HG03196 (cell line): ENCODE measurements at regions not wholly inside any gene's neighbourhood (a gene's known extent, or its start where the extent isn't known, plus 50 kb on each side); places are given as distances from the start of the nearest gene placed in this dataset.

Source experiments
- ATAC-seq: cut with Tn5 transposase; IDR thresholded peaks from one replicate; pipeline ENCODE4 v1.9.1; 2021; ENCODE audit not compliant: unreplicated experiment

- no peak for ATAC-seq
Measured at GRCh38 chr18:2087877-2088673, 483.2 kb downstream of the METTL4 start.

DNA sequence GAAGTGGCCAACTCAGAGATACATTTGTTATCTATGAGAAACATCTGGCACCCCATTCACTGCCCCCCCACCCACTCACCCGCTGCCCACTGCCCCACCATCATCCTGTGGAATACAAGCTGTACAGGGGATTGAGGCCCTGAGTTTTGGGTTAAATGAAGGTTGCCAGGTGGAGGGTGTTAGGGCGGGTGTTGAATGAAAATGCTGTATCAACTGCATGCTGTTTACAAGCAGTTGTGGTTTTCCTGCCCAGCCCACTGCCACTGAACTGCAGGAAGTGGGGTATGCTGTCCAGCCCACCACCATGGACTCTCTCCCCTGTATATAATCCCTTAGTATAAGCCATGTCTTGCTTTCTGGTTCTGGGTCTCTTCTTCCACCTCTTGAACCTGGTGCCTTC is 481.9 kb downstream of the METTL4 start:
- no peak for ATAC-seq

DNA sequence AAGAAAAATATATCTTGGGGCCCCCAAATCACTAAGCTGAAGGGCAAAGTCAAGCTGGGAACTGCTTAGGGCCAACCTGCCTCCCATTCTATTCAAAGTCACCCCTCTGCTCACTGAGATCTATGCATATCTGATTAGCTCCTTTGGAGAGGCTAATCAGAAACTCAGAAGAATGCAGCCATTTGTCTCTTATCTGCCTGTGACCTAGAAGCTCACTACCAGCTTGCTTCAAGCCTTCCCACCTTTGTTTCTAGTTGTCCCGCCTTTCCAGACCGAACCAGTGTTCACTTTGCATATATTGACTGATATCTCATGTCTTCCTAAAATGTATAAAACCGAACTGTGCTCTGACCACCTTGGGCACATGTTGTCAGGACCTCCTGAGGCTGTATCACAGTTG is 479.4 kb downstream of the METTL4 start:
- ATAC-seq: no peak

DNA sequence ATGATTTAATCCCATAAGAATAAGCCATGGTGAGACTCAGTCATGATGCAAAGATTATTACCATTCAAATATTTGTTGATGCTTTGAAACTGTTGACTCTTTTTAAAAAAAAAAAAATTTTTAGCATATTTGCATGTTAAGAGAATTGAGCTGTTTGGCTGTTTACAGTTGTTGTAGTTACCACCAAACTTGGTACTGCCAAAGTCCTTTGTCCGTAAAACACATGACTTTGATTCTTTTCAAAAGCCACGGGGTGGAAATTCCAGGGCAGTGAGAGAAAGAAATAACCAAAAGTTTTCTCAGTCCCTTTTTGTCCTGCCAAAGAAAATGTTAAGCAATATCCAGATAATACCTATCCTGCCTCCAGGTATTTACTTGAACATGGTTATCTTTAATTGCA is 474.8 kb downstream of the METTL4 start:
- no peak for ATAC-seq

DNA sequence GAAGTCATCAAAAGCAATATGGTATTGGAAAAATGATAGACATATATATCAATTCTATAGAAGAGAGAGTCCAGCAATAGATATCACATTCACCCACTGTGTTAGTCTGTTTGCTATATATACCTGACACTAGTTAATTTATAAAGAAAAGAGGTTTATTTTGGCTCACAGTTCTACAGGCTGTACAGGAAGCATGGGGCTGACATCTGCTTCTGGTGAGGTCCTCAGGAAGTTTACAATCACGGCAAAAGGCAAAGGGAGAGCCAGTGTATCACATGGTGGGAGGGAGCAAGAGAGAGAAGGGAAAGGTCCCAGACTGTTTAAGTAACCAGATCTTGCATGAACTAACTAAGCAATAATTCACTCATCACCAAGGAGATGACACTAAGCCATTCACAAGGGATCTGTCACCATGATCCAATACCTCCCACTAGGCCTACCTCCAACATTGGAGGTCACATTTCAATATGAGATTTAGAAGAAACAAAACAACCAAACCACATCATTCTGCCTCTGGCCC is 470.6 kb downstream of the METTL4 start:
- ATAC-seq: no peak

GRCh38 chr18:2102022-2102421 is 469.3 kb downstream of the METTL4 start:
- ATAC-seq: no peak

DNA sequence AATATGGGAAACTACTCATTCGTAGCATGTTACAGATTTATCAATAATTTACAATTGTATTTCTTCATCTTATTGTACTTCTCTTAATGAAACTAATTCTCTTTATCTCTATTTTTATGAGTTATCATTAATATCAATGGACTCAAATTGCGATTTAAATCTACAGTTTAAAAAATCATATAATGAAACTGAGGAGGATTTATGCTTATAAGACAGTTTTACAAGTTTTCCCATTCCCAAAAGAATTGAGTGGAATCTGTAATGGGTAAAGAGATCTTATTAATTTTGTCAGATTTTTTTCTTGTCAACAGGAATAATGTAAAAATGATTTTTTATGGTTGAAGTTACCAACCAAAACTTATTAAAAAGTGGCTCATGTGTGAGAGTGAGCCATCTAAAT is 468.0 kb downstream of the METTL4 start:
- ATAC-seq: no peak

DNA sequence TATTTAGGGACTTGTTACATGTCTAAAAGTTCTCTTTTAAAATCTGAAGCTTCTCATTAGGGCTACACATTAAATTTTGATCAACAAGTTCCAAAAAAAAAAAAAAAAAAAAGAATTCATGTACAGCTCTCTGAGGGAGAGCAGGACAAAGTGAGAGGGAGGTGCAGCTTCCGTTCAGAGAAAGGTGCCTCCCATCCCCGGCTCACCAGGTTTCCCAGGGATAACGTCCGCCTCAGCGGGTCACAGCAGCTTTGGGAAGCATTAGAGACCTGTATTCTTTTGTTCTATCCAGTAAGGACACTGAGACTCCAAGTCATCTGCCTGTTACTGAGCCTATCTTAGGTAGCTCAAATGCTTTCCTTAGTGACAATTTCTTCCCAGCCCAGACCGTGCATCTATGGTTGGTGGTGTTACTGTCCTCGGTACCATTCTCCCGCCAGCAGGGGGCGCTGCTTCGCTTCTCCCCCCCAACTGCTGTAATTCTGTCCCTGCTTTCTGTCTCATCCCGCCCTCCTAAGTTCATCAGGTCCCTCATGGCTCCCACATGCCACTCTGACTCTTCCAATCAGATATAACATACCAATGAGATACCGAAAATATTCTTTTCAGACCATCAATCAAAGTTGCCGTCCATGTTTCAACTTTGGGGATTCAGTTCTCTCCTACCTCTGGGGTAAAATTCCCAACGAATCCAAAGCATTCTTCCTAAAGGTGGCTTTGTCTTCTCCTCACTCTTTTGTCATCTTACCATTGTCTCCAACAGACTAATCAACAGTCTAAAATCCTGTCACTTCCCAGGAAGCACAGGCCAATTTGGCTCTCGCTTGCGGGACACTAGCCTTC is 466.5 kb downstream of the METTL4 start:
- peak; percentile 69 for ATAC-seq

GRCh38 chr18:2108591-2108990 is 462.7 kb downstream of the METTL4 start:
- ATAC-seq: no peak

DNA sequence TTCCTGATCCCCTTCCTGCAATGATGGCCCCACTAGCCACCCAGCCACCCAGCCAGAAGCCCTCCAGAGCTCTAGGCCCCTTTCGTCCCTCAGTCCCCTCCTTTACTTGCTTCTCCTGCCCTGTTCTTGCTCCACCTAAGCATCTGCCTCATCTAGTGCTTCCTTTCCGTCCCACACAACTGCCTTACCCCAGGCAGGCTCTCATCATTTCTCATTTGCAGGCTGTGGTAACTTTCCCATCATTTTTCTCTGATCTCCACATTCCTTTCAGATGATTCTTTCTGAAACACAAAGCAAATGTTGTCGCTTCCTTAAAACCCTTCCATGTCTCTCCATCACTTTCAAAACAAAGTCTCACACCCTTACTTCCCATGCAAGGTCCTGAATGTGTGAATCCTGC is 459.8 kb downstream of the METTL4 start:
- no peak for ATAC-seq

- no peak for ATAC-seq
Measured at GRCh38 chr18:2112435-2113045, 458.8 kb downstream of the METTL4 start.

GRCh38 chr18:2114289-2114688 is 457.0 kb downstream of the METTL4 start:
- no peak for ATAC-seq

- ATAC-seq: no peak
Measured at GRCh38 chr18:2114765-2115164, 456.5 kb downstream of the METTL4 start.

- no peak for ATAC-seq
Measured at GRCh38 chr18:2121224-2121623, 450.1 kb downstream of the METTL4 start.

DNA sequence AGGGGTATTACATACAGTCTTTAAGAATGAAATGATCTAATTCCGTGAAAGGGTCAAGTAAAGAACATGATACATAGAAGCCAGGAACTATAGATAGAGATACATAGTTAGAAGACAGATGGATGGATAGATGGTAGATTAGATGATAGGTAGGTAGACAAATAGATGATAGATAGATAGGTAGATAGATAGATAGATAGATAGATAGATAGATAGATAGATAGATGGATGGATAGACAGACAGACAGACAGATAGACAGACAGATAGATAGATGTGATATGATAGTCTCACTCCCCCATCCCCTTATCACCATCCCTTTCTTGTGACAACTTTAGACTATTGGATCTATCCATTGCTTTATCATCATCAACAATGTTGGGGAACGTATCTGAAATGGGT is 448.2 kb downstream of the METTL4 start:
- no peak for ATAC-seq

GRCh38 chr18:2134364-2134763 is 436.9 kb downstream of the METTL4 start:
- ATAC-seq: no peak

- no peak for ATAC-seq
Measured at GRCh38 chr18:2135309-2135708, 436.0 kb downstream of the METTL4 start.

DNA sequence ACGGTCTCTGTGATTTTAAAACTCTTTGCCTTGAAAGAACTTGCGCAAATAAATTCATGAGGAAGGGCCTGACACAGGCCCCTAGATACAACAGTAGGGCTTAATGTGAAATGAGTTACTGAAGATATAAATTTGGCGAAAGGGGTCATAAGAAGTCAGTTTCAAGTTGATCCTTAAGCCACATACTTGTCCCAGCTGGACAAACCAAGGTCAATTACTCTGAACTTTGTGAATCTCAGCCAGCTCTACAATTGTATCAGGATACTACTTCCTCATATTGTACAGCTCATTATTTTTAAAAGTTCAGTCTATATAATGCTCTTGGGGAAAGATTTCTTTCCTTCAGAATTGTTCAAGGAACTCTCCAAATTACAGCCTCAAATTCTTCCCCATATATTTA is 432.8 kb downstream of the METTL4 start:
- ATAC-seq: no peak

- no peak for ATAC-seq
Measured at GRCh38 chr18:2139691-2140090, 431.6 kb downstream of the METTL4 start.

DNA sequence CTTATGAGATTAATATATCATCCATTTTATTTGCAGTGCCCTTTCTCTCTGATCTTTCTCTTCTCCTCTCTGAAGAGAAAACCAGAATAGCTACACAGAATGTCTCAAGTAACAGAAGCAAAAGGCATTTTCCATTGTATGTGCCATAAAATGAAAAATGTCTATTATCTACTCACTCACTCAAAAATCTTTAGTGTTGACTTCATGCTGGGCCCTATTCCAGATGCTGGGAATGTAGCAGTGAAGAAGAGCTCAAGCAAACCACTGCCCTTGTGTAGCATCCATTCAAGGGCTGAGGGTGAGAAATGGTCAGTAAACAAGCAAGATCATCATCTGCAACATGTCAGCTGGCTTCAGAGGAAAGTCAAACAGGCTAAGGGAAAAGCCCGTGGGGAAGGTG is 427.7 kb downstream of the METTL4 start:
- no peak for ATAC-seq

DNA sequence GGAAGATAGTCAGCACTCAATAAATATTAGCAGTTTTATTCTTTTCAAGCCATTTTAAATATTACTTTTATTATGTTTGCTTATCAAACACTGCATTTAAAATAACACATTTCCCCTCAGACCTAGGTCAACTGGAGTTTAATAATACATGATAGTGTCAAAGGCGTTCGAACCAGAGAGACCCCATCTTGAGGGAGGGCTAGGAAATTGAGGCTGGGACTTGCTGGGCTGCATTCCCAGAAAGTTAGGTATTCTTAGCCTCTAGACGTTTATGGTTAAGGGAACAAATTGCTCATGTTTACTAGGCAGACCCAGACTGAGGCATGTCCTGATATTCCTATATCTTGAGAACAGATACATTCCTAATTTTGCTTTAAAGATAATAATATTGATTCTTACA is 426.5 kb downstream of the METTL4 start:
- ATAC-seq: no peak

- ATAC-seq: no peak
Measured at GRCh38 chr18:2146092-2146491, 425.2 kb downstream of the METTL4 start.
